Fibroblast of pulmonary artery (primary cell): ENCODE measurements at regions not wholly inside any gene's neighbourhood (a gene's known extent, or its start where the extent isn't known, plus 50 kb on each side); places are given as distances from the start of the nearest gene placed in this dataset.
A peak's percentile ranks its signal among the peaks of the same experiment; 100 is the strongest.

Experiments used
- DNase-seq: peaks from one replicate; pipeline ENCODE4 v3.0.0-alpha.2; 2010; ENCODE audit warnings: low read depth
- H3K4me3 ChIP-seq: replicated peaks from 2 replicates; pipeline ENCODE4 v1.5.1; 2011; ENCODE audit warnings: low read depth, mild to moderate bottlenecking, control low read depth, low read length, moderate library complexity
- TF ChIP-seq, protein P1 (sequence below): IDR thresholded peaks from 2 replicates; pipeline ENCODE4 v1.5.1; 2011; ENCODE audit warnings: mild to moderate bottlenecking, control low read depth, low read length, inconsistent platforms; ENCODE audit errors: missing control alignments

DNA sequence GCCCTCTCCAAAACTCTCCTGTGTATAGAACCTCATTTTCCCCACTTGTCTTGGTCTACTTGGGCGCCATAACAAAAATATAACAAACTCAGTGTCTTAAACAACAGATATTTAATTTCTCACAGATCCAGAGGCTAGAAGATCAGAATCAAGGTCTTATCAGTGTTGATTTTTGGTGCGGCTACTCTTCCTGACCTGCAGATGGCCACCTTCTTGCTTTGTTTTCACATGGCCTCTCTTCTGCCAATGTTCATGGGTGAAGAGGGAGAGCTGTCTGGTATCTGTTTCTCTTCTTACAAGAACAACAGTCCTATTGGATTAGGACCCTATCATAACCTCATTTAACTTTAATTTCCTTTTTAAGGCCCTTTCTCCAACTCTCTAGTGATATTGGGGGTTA lies 177.3 kb downstream of the PABPC4L start:
- TF ChIP-seq, protein P1, sequence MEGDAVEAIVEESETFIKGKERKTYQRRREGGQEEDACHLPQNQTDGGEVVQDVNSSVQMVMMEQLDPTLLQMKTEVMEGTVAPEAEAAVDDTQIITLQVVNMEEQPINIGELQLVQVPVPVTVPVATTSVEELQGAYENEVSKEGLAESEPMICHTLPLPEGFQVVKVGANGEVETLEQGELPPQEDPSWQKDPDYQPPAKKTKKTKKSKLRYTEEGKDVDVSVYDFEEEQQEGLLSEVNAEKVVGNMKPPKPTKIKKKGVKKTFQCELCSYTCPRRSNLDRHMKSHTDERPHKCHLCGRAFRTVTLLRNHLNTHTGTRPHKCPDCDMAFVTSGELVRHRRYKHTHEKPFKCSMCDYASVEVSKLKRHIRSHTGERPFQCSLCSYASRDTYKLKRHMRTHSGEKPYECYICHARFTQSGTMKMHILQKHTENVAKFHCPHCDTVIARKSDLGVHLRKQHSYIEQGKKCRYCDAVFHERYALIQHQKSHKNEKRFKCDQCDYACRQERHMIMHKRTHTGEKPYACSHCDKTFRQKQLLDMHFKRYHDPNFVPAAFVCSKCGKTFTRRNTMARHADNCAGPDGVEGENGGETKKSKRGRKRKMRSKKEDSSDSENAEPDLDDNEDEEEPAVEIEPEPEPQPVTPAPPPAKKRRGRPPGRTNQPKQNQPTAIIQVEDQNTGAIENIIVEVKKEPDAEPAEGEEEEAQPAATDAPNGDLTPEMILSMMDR = peak; percentile 24
- DNase-seq = peak; percentile 17
- no peak overlapping the region for H3K4me3 ChIP-seq

DNA sequence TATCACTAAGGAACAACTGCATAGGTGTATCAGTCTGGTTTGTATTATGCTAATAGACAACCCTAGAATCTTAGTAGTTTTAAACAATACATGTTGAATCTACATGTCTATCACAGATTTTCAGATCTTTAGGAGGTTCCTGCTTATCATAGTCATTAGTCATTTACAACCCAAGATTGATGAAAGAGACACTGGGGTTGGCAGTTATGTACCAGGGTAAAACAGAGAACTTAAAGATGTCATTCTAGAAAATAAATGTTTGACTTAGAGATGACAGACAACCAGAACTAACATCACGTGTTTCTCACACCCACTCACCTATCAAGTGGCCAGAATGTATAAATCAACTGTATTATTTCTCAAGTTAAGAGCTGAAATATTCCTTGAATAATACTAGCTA lies 181.9 kb downstream of the PABPC4L start:
- TF ChIP-seq, protein P1 = no peak
- no peak for DNase-seq
- H3K4me3 ChIP-seq = no peak overlapping the region

DNA sequence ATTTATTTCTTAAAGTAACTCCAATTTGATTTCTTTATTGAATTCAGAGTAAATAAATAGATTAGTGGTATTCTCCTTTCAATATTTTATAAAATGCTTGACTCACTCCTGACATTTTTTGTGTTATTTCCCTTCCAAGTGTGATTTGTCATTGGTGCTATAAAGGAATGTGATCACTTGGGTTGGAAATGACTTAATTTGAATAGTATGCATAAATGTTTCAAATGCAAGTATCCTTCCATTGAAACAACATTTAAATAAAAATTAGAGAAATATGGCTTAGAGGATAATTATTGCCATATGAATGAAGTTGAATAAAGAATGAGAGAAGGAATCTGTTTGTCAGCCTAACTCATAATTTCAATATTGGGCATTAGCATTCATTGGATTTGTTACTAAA lies 182.7 kb downstream of the PABPC4L start:
- no peak overlapping the region for H3K4me3 ChIP-seq
- no peak for DNase-seq
- TF ChIP-seq, protein P1 = no peak

DNA sequence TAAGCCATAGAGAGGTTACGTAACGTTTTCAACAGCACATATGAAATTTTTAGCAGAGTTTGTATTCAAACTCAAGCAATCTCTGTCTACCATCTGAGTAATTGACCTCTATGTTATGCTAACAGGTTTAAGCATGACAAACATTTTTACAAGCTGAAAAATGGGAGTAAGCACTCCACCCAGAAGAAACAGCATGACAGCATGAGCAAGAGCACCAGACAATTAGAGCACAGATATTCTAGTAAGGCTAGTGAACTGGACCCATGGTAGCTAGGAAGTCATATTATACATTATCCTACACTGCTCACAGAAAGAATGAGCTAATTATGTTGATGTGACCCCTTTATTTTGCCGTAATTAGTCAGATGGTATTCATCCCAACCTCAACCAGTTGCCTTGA lies 200.5 kb downstream of the PABPC4L start:
- TF ChIP-seq, protein P1 = no peak
- no peak overlapping the region for H3K4me3 ChIP-seq
- DNase-seq = no peak

DNA sequence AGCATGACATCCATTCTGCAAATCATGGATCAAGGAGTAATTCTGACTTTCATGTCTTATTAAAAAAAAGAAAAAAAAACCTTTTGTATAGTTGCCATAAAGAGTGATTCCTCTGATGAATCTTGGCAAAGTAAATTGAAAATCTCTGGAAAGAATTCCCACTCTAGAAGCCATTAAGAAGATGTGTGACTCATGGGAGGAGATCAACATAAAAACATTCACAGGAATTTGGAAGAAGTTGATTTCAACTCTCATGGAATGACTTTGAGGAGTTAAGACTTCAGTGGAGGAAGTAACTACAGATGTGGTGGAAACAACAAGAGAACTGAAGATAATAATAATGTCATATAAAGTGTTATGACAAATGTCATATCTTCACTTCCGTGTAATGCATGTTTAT lies 204.2 kb downstream of the PABPC4L start:
- H3K4me3 ChIP-seq = no peak overlapping the region
- DNase-seq = peak; percentile 7
- TF ChIP-seq, protein P1 = no peak

DNA sequence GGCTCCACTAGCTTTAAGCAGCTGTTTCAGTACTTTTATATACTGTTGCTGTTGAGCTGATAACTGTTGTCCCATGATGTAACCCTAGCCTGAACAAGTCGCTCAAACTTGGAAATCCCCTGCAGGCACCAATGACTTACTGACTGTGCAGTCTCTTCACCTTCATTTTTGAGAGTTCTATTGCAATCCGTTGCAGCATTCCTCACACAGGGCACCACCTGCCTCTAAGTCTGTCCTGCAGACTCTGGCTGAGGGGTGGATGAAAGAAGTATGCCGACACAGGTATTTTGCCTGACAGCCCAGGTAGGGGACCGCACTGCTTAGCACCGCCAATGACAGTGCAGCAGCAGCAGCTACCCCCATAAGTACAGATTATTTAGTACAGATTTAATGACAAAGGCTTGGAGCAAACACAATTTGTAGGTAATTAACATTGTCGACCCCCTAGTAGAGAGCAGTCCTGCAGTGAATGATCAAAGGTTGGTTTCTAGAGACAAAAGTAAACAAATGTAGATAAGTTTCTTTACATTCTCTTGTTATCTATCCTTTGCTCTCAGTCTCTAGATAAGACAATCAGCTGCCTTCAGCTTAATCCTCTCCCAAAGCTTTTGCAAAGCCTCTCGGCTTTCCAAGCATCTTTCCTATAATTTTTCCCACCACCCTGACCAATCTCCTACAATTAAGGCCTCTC lies 205.0 kb downstream of the PABPC4L start:
- TF ChIP-seq, protein P1 = no peak
- H3K4me3 ChIP-seq = no peak overlapping the region
- no peak for DNase-seq
